HG03432 (cell line): ENCODE measurements at regions not wholly inside any gene's neighbourhood (a gene's known extent, or its start where the extent isn't known, plus 50 kb on each side); places are given as distances from the start of the nearest gene placed in this dataset.

Source experiments
- ATAC-seq: cut with Tn5 transposase; IDR thresholded peaks from one replicate; pipeline ENCODE4 v1.9.1; 2021; ENCODE audit warnings: mild to moderate bottlenecking, moderate library complexity; ENCODE audit not compliant: unreplicated experiment

GRCh38 chrY:15478348-15478963 is 954.1 kb downstream of the NLGN4Y start:
- no peak for ATAC-seq

GRCh38 chrY:15500536-15500935 is 976.2 kb downstream of the NLGN4Y start:
- no peak for ATAC-seq

- ATAC-seq = no peak
Measured at GRCh38 chrY:15501181-15501580, 976.9 kb downstream of the NLGN4Y start.

GRCh38 chrY:15510288-15510687 is 986.0 kb downstream of the NLGN4Y start:
- no peak for ATAC-seq

- no peak for ATAC-seq
Measured at GRCh38 chrY:15510984-15511650, 986.8 kb downstream of the NLGN4Y start.

GRCh38 chrY:15535131-15535530 is 1010.8 kb downstream of the NLGN4Y start:
- no peak for ATAC-seq

- no peak for ATAC-seq
Measured at GRCh38 chrY:15535784-15536511, 1011.6 kb downstream of the NLGN4Y start.

- no peak for ATAC-seq
Measured at GRCh38 chrY:15540516-15540915, 1016.2 kb downstream of the NLGN4Y start.

GRCh38 chrY:15546177-15546754 is 1021.9 kb downstream of the NLGN4Y start:
- ATAC-seq = no peak

- ATAC-seq = no peak
Measured at GRCh38 chrY:15552074-15552473, 1027.7 kb downstream of the NLGN4Y start.

- no peak for ATAC-seq
Measured at GRCh38 chrY:15554991-15555390, 1030.7 kb downstream of the NLGN4Y start.

GRCh38 chrY:15559169-15559568 is 1034.8 kb downstream of the NLGN4Y start:
- no peak for ATAC-seq

- no peak for ATAC-seq
Measured at GRCh38 chrY:15560840-15561239, 1036.5 kb downstream of the NLGN4Y start.

- no peak for ATAC-seq
Measured at GRCh38 chrY:15561501-15562289, 1037.4 kb downstream of the NLGN4Y start.

- ATAC-seq = no peak
Measured at GRCh38 chrY:15577886-15578285, 1053.6 kb downstream of the NLGN4Y start.

- ATAC-seq = no peak
Measured at GRCh38 chrY:15578761-15579160, 1054.4 kb downstream of the NLGN4Y start.

GRCh38 chrY:15579245-15579644 is 1054.9 kb downstream of the NLGN4Y start:
- ATAC-seq = no peak

- ATAC-seq = no peak
Measured at GRCh38 chrY:15583111-15583510, 1058.8 kb downstream of the NLGN4Y start.

GRCh38 chrY:15592957-15593356 is 1068.6 kb downstream of the NLGN4Y start:
- ATAC-seq = no peak

- no peak for ATAC-seq
Measured at GRCh38 chrY:15593476-15594160, 1069.3 kb downstream of the NLGN4Y start.
